HG02884 (cell line): ENCODE measurements at regions not wholly inside any gene's neighbourhood (a gene's known extent, or its start where the extent isn't known, plus 50 kb on each side); places are given as distances from the start of the nearest gene placed in this dataset.

ENCODE experiments used
- ATAC-seq: cut with Tn5 transposase; IDR thresholded peaks from one replicate; pipeline ENCODE4 v1.9.1; 2021; ENCODE audit warnings: mild to moderate bottlenecking, moderate library complexity; ENCODE audit not compliant: unreplicated experiment

- no peak for ATAC-seq
Measured at GRCh38 chr1:198032668-198033067, 115.5 kb downstream of the LHX9 start.

DNA sequence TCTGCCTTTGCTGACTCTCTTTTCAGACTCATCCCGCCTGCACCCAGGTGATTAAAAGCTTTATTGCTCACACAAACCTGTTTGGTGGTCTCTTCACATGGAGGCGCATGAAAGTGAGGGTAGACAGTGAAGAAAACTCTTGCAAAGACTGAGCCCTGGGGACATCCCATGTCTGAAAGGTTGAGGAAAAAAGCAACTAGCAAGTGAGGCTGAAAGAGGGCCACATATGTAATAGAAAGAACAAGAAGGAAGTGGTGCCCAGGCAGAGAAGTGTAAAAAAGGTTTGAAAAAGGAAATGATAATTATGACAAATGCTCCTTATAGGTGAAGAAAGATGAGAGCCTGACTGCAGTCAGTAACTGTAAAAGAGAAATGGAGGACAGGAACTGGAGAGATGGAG, 115.9 kb upstream of the NEK7 start:
- no peak for ATAC-seq

DNA sequence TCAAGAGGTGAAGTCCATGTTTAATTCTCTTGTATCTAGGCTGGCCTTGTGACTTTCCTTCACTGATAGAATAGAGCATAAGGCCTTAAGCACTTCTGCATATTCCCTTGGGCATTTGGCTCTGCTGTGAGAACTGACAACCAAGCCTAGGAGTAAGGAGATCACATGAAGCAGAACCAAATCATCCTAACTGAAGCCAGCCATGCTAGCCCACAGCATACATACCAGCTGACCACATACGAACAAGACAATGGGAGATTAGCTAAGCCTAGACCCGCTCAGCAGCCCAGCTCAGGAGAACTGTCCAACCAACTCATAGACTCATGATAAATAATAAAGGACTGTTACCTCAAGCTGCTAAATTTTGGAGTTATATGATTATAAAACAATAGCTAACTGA, 114.6 kb upstream of the NEK7 start:
- no peak for ATAC-seq

DNA sequence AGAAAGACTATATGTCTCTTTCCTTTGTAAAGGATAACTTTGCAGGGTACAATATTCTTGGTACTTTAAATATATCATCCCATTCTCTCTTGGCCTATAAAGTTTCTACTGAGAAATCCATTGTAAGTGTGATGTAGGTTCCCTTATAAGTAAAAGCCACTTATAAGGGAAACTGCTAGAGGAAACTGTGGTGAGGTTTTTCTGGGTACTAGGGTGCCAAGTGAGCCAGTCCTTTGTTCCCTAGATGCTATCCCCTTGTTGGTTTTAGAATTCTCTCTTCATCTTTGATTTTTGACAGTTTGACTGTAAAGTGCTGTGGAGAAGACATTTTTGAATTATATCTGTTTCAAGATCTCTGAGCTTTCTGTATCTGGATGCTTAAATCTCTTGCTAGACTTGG, 108.9 kb upstream of the NEK7 start:
- no peak for ATAC-seq

GRCh38 chr1:198054510-198054909, 102.3 kb upstream of the NEK7 start:
- ATAC-seq: no peak

DNA sequence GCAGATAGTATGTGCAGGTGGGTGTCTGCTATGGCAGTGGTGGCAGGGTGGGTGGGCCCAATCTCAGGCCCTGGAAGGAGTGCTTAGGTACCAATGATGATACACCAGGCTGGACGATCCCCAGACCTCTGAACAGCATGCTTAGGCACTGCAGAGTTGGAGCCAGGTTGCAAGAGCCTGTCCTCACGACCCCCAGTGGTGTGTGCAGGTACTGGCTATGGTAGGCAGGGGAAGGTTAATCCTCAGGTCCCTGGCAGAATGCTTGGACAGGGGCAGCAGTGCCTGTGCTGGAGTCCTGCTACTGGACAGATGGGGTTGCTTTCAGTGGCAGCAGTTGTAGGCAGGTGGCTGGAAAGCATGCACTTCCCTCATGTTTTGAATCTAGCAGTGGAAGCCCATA, 100.5 kb upstream of the NEK7 start:
- no peak for ATAC-seq

- no peak for ATAC-seq
Measured at GRCh38 chr1:198064181-198064580, 92.6 kb upstream of the NEK7 start.

DNA sequence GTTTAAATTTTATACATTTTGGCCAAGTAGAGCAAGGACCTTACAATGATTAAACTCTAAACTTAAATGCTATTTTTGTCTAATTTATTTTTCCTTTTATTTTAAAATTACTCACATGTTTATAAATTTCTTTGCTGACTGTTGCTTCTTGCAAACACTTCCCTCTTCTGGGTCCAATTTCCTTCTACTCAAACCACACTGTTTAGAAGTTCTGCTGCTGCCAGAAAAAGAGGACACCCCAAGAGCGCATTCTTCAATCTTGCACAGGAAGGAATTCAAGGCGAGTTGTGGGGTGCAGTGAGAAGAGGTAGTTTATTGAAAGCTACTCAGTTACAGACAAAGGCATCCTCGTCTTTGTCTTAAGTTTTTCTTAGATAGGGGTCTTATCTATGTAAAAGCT, 88.5 kb upstream of the NEK7 start:
- ATAC-seq: no peak

DNA sequence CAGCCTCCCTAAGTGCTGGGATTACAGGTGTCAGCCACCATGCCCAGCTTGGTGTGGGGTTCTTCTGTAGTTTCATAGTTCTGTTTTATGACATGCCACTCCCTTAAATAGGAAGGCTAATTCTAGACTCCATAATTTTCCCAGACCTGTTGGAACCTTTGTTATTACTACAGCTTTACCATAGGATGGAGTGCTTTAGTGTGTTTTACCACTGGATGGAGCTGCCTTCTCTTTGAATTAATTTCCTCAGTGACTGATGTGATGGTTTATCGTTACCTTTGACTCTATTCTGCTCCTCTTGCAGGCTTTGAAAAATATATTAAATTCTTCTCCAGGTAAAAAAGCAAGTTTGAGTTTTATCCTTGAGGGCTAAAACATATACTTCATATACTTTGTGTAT, 84.6 kb upstream of the NEK7 start:
- ATAC-seq: no peak

DNA sequence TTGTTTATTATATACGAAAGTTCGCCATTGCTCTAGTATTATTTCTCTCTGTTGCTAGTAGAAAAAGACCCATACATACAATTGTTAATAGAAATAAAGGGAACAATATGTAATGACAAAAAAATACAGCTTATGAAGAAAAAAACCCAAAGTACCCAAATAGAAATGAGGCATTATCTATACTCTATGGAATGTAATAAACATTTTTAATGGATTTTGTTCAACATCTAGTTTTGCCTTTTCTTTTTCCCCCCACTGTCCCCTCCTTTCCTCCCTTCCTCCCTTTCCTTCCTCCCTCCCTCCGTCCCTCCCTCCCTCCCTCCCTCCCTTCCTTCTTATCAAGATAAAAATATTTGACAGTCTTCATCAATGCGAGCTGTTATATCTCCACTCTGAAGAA, 81.5 kb upstream of the NEK7 start:
- no peak for ATAC-seq

- no peak for ATAC-seq
Measured at GRCh38 chr1:198079432-198079951, 77.3 kb upstream of the NEK7 start.

DNA sequence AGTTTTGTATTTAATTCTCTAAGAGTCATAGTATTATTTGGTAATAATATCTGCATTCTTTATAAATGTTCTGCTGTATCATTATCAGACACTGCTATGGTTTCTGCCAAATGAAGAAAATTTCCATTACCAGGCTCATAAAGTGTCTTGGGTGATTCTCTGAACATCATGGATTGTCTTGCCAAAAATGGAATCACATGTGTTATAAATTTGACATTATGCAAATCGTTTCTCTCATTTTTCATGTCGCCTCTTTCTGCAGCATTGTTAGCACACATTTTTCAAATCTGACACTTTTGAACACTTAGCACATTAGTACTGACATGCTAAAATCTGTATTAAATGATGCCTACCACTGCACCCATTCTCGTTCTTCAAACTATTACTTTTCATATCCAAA, 74.2 kb upstream of the NEK7 start:
- no peak for ATAC-seq

DNA sequence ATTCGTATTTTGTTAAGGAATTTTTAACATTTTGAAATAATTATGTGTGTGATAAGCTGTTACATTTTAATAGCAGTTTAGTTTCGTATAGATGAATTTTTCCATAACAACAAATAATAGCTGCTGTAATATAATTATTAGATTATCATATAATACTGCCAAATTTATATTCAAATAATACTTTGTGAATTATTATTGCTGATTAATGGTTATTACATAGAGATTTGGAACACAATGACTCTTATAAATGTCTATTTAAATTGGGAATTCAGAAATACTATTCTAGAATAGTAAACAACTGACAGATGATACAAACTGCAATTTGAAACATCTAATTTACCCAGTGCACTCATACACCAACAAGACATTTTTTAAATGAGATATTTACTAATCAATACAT, 73.2 kb upstream of the NEK7 start:
- ATAC-seq: no peak

DNA sequence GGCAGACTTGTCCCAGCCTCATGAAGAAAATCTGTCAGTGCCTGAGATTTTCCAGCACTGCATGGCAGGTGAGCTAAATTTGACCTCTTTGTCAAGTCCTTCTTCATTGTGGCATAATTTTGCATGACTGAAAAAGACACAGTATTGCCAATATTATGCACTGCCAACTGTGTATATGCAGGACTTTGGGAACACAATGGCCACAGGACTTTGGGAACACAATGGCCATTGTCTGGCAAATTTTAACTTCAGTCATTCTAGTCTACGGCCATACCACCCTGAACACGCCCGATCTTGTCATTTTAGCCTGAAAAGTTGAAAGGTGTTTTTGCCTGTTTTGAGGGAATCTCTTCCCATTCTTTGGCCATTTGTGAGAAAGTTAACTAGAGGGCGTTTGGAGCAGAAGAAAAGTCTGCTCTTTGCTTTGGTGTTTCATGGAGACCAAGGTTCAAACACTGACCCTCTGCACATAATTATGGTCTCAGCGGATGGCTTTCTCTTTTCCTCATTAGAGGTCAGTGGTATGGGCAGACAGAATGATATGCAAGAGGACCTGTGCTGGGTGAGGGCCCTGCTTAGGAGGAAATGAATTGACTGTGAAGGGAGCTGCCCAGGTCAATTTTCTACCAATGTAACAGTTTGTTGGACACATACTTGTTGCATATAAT, 72.4 kb upstream of the NEK7 start:
- ATAC-seq: no peak

GRCh38 chr1:198086051-198086745, 70.6 kb upstream of the NEK7 start:
- no peak for ATAC-seq

- ATAC-seq: no peak
Measured at GRCh38 chr1:198087831-198088230, 69.0 kb upstream of the NEK7 start.

- peak; percentile 62 for ATAC-seq
Measured at GRCh38 chr1:198088360-198089071, 68.3 kb upstream of the NEK7 start.

- no peak for ATAC-seq
Measured at GRCh38 chr1:198096390-198096789, 60.4 kb upstream of the NEK7 start.

DNA sequence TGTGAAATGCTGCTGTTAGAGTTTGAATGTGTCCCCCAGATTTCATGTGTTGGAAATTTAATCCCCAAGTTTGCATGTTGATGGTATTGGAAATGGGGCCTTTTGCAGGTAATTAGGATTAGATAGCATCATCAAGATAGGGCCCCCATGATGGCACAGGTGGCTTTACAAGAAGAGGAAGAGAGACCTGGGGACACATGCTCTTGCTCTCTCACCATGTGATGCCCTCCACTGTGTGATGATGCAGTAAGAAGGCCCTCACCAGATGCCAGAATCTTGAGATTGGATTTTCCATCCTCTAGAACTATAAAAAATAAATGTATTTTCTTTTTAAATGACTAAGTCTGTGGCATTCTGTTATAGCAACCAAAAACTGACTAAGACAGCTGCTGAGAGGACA, 57.0 kb upstream of the NEK7 start:
- ATAC-seq: no peak

GRCh38 chr1:198101716-198102453, 54.9 kb upstream of the NEK7 start:
- ATAC-seq: no peak

DNA sequence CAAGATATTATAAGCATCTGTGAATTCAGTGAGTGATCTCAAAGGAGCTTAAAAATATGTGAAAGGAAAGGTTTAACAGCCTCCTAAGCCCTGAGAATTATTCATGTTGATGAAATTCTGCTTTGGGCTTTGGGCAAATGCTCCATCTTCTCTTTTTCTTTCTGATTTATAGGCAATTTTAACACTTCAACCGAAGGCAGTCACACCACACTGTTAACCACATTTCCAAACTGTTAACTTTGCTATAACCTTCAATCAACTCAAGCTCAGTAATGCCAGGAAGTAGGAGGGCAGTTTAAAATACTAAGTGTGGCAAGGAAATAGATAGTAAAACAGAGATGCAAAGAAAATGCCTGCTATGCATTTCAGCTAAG, 54.4 kb upstream of the NEK7 start:
- ATAC-seq: no peak
